Medulla oblongata (tissue), 1 donor: ENCODE measurements at regions not wholly inside any gene's neighbourhood (a gene's known extent, or its start where the extent isn't known, plus 50 kb on each side); places are given as distances from the start of the nearest gene placed in this dataset.
A peak's percentile ranks its signal among the peaks of the same experiment; 100 is the strongest.
"Not testable (repeated sequence)": the region's sequence is repeated elsewhere in the genome, so short reads cannot be mapped to it uniquely, and the experiment has no call there.

Experiments used
- DNase-seq: peaks from one replicate; pipeline ENCODE4 v3.0.0-alpha.2; 2015; ENCODE audit errors: extremely low spot score

DNA sequence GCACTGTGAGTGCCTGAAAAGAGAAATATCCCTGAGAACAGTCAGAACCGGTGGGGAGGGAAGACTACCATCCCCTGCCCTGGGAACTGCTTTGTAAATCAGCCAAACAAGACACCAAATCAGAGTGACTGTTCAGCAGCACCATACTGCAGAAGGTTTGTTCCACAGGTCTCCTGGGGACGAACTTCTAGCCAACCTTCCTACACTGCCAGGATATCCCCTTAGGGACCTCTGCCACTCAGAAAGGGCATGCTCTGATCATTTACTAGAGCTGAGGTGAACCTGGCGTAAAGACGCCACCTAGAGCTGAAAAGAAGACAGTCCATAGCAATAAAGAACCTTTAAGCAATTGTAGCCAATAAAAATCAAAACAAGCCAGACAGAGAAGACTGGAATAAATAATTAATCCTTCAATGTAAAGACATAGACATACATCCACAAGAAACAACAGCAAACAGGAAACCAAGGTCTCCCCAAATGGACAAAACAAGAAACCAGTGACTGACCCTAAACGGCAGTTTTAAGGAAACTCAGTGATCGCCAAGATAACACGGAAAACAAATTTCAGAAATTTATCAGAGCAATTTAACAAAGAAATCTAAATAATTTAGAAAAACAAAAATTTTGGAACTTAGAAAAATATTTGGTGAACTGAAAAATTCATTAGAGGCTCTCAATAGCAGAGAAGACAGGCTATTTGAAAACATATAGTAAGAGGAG lies 228.1 kb upstream of the AMIGO2 start:
- peak; percentile 46 for DNase-seq

DNA sequence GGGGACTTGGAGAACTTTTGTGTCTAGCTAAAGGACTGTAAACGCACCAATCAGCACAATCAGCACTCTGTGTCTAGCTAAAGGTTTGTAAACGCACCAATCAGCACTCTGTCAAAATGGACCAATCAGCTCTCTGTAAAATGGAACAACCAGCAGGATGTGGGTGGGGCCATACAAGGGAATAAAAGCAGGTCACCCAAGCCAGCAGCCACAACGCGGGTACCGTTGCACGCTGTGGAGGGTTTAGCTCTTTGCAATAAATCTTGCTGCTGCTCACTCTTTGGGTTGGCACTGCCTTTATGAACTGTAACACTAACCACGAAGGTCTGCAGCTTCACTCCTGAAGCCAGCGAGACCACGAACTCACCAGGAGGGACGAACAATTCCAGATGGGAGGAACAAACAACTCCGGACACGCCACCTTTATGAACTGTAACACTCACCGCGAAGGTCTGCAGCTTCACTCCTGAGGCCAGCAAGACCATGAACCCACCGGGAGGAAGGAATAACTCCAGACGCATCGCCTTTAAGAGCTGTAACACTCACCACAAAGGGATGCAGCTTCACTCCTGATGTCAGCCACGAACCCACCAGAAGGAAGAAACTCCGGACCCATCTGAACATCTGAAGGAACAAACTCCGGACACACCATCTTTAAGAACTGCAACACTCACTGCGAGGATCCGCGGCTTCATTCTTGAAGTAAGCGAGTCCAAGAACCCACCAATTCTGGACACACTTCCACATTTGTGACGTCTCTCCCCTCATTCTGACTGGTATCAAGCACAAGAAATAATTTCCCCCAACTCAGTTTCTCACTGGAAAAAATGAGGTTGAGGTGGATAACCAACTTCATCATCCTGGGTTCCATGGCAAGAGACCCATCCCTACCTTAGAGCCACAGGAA lies 227.3 kb upstream of the AMIGO2 start:
- not testable (repeated sequence) for DNase-seq

DNA sequence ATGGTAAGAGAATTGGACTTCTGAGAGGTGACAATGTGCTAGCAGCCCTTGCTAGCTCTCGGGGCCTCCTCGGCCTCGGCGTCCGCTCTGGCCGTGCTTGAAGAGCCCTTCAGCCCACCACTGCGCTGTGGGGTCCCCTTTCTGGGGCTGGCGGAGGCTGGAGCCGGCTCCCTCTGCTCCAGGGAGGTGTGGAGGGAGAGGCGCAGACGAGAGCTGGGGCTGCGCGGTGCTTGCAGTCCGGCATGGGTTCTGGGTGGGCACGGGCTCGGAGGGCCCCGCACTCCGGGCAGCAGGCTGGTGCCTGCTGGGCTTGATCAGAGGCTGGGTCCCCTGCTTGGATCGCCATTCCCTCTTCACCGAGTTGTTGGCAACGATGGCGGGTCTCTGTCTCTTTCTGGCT lies 226.4 kb upstream of the AMIGO2 start:
- DNase-seq, result no peak

DNA sequence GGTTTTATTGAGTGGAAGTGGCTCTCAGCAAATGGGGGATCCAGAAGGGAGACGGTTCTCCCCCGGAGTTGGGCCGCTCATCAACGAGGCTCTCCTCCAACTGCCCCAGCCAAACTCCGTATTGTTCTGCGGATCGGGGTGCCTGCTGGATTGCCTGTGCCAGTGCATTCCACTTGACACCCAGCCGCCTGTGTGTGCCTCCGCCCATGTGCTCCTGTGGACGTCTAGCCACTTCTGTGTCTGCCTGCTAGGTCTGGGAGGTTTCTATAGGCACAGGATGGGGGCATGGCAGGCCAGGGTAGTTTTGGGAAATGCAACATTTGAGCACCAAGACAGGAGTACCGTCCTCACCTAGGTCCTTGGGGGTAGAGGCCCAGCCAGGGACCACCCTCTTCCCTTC lies 225.7 kb upstream of the AMIGO2 start:
- DNase-seq, result no peak

DNA sequence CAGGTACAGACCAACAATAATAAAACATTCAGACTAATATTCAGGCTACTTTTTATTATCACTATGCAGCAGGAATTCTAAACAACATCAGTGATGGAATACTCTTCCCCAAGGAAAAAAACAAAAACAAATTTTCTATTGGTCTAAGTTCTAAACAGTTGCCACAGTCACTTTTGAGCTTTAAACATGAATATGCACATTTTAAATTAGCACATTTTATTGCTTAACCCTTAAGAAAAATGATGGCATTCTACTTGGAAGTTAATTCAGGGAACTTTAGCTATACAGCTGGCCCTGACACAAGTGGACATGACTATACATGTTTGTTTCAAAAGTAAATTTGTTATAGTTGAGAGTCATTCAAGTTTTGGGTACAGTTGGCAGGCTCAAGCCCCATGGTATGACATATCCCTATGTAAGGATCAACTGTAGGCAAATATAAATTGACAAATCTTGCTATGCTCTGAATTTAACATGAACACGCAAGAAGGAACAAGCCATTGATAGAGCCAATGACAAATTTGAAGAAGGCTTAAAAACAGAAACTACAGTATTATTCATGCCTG lies 224.3 kb upstream of the AMIGO2 start:
- no peak for DNase-seq

DNA sequence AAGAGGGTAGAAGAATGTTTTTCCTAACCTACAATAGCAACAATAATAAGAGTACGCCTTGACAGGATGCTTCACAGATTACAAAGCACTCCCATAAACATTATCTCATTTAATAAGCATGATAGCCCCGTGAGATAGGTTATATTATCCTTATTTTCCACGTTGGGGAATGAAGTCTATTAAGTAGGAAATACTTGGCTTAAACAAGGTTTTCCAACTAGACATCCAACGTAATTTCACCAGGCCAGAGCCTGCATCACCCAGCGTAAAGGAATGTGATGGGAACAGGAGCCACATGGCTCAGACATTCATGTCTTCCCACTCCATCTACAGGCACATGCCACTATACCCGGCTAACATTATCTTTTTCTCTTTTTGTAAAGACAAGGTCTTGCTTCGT lies 223.4 kb upstream of the AMIGO2 start:
- DNase-seq, result no peak

DNA sequence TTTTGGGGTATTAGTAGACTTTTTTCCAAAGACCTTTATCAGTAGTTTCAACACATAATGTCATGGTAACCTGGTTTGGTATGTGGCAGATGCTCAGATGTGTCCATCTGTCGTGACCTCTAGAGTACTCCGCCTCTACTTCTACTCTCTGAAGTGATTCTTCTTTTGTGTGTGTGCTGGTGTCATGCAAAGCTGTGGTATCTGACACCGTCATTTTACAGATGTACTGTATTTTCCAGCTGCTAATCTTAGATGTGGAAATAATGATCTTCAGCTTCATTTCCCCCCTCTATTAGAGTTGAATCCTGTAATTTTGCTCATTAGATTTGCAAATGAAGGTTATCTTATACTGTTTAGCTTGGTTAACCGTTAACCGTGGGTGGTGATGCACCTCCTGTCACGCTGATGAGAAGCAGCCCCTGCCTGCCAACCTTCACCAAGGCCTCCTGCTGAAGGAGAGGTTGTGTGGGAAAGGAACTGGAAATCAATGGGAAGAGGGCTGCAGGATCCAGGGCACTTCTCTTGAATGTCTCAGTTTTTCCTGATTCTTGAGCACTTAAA lies 222.4 kb upstream of the AMIGO2 start:
- no peak for DNase-seq

DNA sequence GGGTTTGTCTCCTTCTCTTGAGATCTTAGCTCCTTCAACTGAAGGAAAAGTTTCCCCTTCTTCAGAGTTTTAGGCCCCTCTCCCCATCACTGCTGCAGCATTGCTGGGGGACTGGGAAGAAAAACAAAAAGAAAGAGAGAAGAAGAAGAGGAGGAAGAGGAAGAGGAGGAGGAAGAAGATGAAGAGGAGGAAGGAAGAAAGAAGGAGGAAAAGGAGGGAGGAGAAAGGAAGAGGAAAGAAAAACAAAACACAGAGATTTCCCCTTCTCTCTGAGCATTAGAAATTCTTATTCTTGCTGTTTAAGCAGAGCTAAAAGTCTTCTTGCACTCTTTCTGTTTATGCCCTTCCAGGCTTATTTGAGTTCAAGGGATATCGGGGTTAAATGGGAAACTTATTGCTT lies 219.8 kb upstream of the AMIGO2 start:
- DNase-seq, result no peak

DNA sequence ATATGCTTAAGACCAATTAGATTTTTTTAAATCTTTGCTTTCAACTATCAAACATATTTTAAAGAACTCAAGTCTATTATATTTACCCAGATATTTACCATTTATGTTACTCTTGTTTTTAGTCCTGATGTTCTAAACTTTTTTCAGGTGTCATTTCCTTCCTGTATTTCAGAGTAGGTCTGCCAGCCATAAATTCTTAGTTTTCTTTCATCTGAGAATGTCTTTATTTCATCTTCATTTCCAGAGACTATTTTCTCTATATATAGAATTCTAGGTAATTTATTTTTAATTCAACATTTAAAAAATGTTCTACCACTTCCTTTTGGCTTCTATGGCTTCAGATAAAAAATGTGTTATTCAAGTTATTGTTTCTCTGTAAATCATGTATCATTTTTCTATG lies 218.2 kb upstream of the AMIGO2 start:
- DNase-seq, result no peak

DNA sequence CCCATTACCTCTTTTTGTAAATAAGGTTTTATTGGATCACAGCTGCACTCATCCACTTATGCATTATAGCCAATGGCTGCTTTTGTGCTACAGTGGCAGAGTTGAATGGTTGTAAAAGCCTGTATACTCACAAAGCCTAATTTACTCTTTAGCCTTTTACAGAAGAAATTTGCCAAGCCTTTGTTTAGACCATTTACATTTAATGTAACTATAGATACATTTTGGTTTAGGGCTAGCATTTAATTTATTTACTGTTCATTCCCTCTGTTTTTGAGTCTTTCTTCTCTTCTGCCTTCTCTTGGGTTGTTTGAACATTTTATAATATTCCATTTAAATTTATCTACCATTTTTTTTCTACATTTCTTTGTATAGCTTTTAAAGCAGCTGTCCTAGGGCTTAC lies 217.1 kb upstream of the AMIGO2 start:
- DNase-seq, result no peak

DNA sequence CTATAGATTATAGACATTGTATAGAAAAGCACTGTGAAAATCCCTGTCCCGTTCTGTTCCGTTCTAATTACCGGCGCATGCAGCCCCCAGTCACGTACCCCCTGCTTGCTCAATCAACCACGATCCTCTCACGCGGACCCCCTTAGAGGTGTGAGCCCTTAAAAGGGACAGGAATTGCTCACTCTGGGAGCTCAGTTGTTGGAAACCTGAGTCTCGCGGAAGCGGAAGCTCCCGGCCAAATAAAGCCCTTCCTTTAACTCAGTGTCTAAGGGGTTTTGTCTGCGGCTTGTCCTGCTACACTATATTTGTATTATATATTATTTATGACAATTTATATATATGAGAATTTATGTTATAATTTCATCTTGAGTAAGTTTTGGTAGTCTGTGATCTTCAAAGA lies 213.6 kb upstream of the AMIGO2 start:
- no peak for DNase-seq

DNA sequence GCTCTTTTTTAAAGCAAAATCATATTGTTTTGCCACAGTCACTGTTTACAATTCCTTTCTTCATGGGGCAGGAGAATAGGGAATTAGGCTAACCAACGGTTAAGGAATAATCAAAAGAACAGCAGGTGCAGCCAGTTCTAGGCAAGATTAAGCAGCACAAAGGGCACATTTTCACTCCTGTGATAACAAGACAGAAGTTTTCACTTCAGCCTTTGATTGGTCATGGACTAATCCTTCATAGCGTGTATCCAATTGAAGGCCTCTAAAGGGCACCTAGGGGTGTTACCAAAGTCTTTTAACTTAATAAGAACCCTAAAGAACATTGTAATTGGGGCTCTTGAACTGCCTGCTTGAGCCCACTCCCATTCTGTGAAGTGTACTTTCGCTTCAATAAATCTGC lies 206.9 kb upstream of the AMIGO2 start:
- no peak for DNase-seq
